AG10803 (cell line): ENCODE measurements at regions not wholly inside any gene's neighbourhood (a gene's known extent, or its start where the extent isn't known, plus 50 kb on each side); places are given as distances from the start of the nearest gene placed in this dataset.

ENCODE experiments used
- DNase-seq: peaks from one replicate; pipeline ENCODE4 v3.0.0; 2010; ENCODE audit warnings: low read depth
- H3K4me3 ChIP-seq: 2 replicates; pipeline ENCODE4 v1.5.1; 2011; ENCODE audit warnings: mild to moderate bottlenecking, low read length, control low read depth
- TF ChIP-seq, protein P1 (sequence below): conservative IDR thresholded peaks from 2 replicates; pipeline ENCODE4 v1.5.1; 2011; ENCODE audit warnings: mild to moderate bottlenecking, low read length, control low read depth, inconsistent platforms

DNA sequence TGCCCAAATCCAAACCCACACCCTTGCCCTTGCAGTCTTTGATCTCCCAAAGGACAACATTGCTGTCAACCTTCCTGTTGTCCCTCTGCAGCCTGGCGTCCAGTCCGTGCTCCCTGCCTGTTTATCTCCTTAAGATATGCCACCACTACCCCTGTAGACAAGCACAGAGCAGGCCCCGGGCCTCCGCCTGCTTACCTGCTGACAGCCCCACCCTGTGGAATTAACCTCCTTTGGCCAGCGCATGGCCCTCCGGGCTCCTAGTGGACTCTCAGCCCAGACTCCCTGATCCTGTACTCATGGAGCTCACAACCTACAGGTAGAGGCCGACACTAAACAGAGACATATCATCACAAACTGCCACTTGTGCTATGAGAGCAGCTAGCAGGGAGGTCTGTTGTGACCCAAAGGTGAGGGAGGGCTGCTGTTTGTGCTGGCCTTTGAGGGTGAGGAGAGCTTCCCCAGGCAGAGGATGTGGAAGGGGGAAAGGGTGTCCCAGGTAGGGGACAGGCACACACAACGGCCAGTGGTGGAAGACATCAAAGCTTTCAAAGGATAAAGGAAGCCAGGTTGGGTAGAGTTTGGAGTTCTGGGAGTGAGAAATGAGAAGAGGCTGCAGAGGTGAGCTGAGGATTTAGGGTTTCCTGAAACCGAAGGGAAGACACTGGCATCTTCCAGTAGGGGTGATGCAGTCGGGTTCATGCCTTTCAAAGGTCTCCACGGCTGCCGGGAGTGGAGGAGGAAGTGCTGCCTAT, 174.5 kb upstream of the ZMIZ1 start:
- H3K4me3 ChIP-seq = no peak overlapping the region
- no peak for DNase-seq
- TF ChIP-seq, protein P1, sequence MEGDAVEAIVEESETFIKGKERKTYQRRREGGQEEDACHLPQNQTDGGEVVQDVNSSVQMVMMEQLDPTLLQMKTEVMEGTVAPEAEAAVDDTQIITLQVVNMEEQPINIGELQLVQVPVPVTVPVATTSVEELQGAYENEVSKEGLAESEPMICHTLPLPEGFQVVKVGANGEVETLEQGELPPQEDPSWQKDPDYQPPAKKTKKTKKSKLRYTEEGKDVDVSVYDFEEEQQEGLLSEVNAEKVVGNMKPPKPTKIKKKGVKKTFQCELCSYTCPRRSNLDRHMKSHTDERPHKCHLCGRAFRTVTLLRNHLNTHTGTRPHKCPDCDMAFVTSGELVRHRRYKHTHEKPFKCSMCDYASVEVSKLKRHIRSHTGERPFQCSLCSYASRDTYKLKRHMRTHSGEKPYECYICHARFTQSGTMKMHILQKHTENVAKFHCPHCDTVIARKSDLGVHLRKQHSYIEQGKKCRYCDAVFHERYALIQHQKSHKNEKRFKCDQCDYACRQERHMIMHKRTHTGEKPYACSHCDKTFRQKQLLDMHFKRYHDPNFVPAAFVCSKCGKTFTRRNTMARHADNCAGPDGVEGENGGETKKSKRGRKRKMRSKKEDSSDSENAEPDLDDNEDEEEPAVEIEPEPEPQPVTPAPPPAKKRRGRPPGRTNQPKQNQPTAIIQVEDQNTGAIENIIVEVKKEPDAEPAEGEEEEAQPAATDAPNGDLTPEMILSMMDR = no peak

DNA sequence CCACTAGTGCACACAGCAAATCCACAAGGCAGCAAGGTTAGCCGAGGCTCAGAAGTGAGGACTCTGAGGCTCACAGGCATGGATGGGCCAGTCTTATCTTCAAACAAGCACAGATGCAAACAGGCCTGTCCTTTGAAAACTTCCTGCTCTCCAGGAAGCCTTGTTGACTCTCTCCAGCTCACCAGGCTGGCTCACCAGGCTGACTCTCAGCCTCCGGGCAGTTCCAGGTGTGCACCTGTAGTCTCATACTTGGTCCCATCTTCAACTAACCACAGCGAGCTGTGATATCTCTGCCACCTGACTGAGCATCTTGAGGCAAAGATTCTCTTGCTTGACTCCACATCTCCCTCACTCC, 173.9 kb upstream of the ZMIZ1 start:
- no peak for DNase-seq
- TF ChIP-seq, protein P1 = no peak
- H3K4me3 ChIP-seq = no peak overlapping the region

DNA sequence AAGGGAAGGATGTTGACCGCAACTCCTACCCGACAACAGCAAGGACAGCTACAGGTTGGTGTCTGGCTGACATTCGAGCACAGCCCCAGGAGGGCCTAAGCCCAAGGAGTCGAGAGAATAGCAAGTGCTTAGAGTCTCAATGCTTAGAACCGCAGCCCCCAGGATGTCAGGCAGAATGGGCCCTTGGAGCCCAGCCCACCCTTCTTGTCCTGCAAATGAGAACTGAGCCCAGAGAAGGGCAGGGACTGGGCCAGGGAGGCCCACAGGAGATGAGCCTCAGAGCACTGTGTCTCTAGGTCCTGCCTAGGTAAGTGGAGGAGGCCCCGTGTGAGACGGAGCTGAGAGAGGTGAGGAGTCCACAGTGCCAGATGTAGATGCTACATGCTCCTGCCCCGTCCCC, 173.3 kb upstream of the ZMIZ1 start:
- H3K4me3 ChIP-seq = no peak overlapping the region
- DNase-seq = no peak
- TF ChIP-seq, protein P1 = no peak

DNA sequence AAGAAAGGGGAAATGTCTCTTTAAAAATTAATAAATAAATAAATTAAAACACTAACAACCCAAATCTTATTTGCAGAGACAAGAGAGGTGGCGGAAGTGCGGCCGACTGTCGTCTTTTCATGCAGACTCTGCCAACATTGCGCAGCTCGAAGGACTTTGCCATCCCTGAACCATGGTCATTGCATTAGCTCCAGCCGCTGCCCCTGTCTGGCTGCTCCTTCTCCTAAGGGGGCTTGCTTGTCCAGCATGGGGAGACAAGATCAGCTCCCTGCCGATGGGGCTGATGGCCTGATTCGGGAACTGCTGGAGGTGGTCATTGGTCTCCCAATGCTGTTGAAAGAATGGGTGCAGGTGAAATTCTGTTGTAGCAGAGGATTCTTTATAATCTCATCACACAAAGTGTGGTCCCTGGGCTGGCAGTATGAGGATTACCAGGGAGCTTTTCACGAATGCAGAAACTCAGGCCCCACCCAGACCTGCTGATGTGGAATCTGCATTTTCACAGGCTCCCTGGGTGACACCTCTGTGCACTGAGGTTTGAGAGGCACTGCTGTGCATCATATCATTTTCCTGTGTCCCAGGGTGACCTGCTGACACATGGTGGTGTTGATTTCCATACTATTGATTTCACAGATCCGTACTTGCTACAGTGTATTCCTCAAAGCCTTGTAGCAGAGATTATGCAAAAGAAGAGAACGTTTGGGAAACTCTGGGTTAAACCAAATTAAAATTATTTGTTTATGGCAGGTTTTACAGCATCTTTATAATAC, 172.4 kb upstream of the ZMIZ1 start:
- TF ChIP-seq, protein P1 = no peak
- no peak for DNase-seq
- H3K4me3 ChIP-seq = no peak overlapping the region

DNA sequence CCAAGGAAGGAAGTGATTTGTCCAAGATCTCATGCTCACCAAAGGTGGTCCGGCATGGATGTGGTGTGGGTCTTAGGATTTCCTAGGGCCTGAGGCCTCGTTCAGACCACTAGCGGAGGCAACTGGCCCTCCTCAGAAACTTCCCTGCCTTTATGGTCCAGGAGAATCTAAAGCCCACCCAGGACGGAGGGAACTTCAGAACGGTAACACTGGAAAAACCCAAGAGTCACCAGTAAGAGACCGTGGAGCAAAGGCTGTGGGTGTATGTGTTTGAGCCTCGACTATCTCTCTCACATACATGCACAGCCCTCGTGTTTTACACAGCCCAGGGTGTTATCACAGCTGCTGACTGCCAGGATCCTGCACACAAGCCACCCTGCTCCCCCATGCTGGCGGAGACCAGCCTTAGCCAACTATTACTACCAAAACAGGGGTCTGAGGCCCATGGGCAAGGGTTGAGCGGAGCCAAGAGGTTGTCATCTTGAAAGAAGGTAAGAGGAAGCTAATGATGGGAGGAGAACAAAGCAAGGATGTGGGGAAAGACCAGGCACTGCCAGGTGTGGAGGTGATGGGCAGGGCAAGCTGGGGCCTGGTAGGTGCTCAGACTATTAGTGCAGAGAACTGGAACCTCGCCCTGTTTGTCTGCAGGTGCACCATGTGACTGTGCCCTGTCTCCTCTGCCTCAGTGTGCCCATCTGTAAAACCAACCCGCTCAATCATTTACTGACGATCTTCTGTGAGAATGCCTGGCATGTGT, 170.2 kb upstream of the ZMIZ1 start:
- TF ChIP-seq, protein P1 = no peak
- no peak overlapping the region for H3K4me3 ChIP-seq
- no peak for DNase-seq

DNA sequence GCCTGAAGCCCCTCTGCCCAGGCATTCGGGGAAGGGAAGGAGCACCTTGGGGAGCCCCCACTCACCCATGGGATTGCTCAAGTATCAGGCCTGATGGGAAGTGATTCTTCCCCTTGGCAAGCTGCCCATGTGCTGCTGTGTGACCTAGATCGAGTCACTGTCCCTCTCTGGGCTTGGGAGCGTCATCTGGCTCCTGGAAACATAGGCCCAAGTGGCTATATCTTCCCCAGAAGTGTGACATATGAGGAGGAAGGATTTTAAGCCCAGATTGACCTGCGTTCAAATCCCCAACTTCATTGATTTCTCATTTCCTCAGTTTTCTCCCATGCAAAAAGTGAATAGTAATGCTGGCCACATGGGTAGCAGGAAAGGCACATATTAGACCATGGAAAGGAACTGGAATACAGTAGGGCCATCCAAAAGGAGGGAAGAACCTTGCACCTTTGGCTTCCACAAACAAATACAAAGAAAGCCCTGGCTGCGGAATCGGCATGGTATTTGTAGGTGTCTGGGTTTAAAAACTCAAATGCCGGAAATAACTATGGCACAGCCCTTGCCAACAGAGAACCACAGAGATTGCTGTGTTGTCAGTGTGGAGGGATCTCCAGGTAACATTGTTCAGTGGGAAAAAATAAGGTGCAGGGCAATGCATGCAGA, 169.5 kb upstream of the ZMIZ1 start:
- TF ChIP-seq, protein P1 = no peak
- H3K4me3 ChIP-seq = no peak overlapping the region
- DNase-seq = no peak
